Stomach (tissue), 8 donors: ENCODE measurements at regions not wholly inside any gene's neighbourhood (a gene's known extent, or its start where the extent isn't known, plus 50 kb on each side); places are given as distances from the start of the nearest gene placed in this dataset.

Source experiments
- DNase-seq, 2 donors: peaks; one replicate each; pipeline versions ENCODE4 v3.0.0 to v3.0.0-alpha.2; 2013 to 2019
- H3K27ac ChIP-seq, 5 donors: fragments of 200-600 bp in 4 of 5; sonication (generic) in 4 of 5; one replicate each; pipeline ENCODE4 v1.5.1; 2013 to 2019; ENCODE audit warnings: mild to moderate bottlenecking in 1 of 5, moderate library complexity in 1 of 5
- H3K27me3 ChIP-seq, 3 donors: fragments of 200-600 bp; sonication (generic); one replicate each; pipeline ENCODE4 v1.5.1; 2017 to 2019; ENCODE audit warnings: mixed run types in 1 of 3
- H3K36me3 ChIP-seq, 4 donors: fragments of 200-600 bp; sonication (generic); 1 replicate in 3 of 4; 2 replicates in 1 of 4; pipeline ENCODE4 v1.5.1; 2016 to 2019
- H3K4me1 ChIP-seq, 4 donors: fragments of 200-600 bp; sonication (generic); one replicate each; pipeline ENCODE4 v1.5.1; 2016 to 2019
- H3K4me3 ChIP-seq, 4 donors: fragments of 200-600 bp; sonication (generic) in 3 of 4; one replicate each; pipeline ENCODE4 v1.5.1; 2016 to 2019; ENCODE audit warnings: mild to moderate bottlenecking in 1 of 4
- H3K9me3 ChIP-seq, 4 donors: fragments of 200-600 bp; sonication (generic); one replicate each; pipeline ENCODE4 v1.5.1; 2016 to 2019
- EP300 ChIP-seq: sonication (generic); formaldehyde crosslinking; IDR thresholded peaks from one replicate; pipeline ENCODE4 v1.6.1; 2017; ENCODE audit warnings: antibody characterized with exemption
- POLR2A ChIP-seq, 4 donors: fragments of 450-650 bp; IDR thresholded peaks; one replicate each; pipeline ENCODE4 v1.6.1; 2016; ENCODE audit warnings: antibody characterized with exemption in 4 of 4, control low read depth in 2 of 4, mild to moderate bottlenecking in 1 of 4, moderate library complexity in 1 of 4
- POLR2AphosphoS5 ChIP-seq, 3 donors: sonication (generic); formaldehyde crosslinking; IDR thresholded peaks; one replicate each; pipeline ENCODE4 v1.6.1; 2016; ENCODE audit warnings: antibody characterized with exemption in 3 of 3
- WGBS, 5 donors: extraction: QIAGEN DNeasy Blood & Tissue Kit in 3 of 5; methylation state at CpG; one replicate each; pipeline versions ENCODE4 v1.1.5 to v1.1.7; 2013 to 2018; 5-methylcytosine and 5-hydroxymethylcytosine counted together
- intact Hi-C: fragments of 100-400 bp; cut with DNase I; formaldehyde crosslinking; loops from one replicate; pipeline ENCODE4 v1.15.1; 2023; ENCODE audit warnings: low total_unique reads
- TF ChIP-seq, protein P1 (sequence below), 7 experiments: fragments of 450-650 bp in 4 of 7; fragments of 200-600 bp in 3 of 7; sonication (generic) in 3 of 7; IDR thresholded peaks; one replicate each; pipeline ENCODE4 v1.5.1; 2016 to 2019; ENCODE audit warnings: antibody characterized with exemption in 7 of 7, control low read depth in 2 of 7, mild to moderate bottlenecking in 1 of 7
- donor health status: healthy with polysubstance abuse.
- donor health status: Bipolar disorder and iron deficiency.
- donor health status: healthy.

DNA sequence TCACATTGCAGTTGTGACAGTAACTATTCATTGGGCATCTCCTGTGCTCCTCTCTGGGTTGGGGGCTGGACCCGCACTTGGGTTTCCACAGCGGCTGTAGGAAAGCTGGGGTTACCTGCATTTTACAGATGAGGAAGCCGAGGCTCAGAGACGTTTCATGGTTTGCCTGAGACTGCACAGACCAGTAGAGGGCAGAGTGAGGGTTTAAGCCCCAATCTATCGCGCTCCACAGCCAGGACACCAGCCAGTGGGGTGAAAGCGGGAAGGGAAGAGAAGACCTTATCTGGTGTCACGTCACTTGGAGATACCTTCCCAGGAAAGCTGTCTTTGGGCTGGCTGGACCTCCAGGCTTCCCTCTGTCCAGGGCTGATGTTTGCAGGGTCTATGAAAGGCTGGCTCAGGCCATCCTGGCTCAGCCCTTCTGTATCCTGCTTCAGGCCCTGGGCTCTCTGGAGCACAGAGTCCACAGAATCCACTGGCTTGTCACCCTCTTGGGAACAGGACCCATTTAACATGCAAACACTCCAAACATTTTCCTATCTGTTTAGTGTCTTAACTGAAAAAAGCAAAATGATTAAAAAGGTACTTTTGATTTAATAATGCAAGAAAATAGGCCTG is 167.7 kb downstream of the EMX2 start:
- WGBS, 5 donors: 82 to 89% (median 87%) methylated on average over 8 of the region's 8 CpGs
- intact Hi-C loops: no loop called here
- Histone ChIP-seq H3K27me3 (peaks cover 0 to 10% (median 0%) of the 10 kb centered on the region in 3 donors), H3K4me1 (no peaks in the 10 kb centered on the region), H3K36me3 (no peaks in the 10 kb centered on the region), H3K4me3 (no peak overlapping the region), H3K9me3 (peaks cover 0 to 6% (median 2%) of the 10 kb centered on the region in 4 donors), H3K27ac (no peak overlapping the region)
- TF ChIP-seq, protein P1, sequence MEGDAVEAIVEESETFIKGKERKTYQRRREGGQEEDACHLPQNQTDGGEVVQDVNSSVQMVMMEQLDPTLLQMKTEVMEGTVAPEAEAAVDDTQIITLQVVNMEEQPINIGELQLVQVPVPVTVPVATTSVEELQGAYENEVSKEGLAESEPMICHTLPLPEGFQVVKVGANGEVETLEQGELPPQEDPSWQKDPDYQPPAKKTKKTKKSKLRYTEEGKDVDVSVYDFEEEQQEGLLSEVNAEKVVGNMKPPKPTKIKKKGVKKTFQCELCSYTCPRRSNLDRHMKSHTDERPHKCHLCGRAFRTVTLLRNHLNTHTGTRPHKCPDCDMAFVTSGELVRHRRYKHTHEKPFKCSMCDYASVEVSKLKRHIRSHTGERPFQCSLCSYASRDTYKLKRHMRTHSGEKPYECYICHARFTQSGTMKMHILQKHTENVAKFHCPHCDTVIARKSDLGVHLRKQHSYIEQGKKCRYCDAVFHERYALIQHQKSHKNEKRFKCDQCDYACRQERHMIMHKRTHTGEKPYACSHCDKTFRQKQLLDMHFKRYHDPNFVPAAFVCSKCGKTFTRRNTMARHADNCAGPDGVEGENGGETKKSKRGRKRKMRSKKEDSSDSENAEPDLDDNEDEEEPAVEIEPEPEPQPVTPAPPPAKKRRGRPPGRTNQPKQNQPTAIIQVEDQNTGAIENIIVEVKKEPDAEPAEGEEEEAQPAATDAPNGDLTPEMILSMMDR (IDR thresholded peaks at IDR 0.05): no peak
- TF ChIP-seq POLR2A (IDR thresholded peaks at IDR 0.05) (no peak), EP300 (no peak), POLR2AphosphoS5 (IDR thresholded peaks at IDR 0.05) (no peak)
- no peak for DNase-seq

DNA sequence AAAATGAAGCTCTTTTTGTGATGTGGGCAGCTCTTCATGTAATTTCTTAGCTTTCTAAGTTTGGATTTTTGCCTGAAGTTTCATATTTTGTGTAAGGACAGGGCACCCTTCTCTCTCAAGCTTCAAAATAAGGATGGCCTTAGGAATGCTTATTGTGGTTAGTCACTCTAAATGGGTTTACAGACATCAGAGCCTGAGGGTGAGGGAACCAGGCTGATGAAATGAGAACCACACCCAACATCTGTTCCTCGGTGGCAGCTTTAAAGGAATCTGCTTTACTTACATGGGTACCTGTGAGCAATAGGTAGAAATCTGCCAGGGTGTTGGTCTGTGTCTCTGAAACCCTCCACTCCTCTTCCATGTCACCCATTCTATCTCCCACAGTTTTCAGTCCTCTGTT is 174.3 kb downstream of the EMX2 start:
- no peak for DNase-seq
- Histone ChIP-seq H3K27ac (no peak overlapping the region), H3K27me3 (peaks cover 0 to 37% (median 16%) of the 10 kb centered on the region in 3 donors), H3K4me1 (no peaks in the 10 kb centered on the region), H3K9me3 (peaks cover 3 to 14% (median 9%) of the 10 kb centered on the region in 4 donors), H3K36me3 (no peaks in the 10 kb centered on the region), H3K4me3 (no peak overlapping the region)
- intact Hi-C loops: no loop called here
- WGBS, 5 donors: 63 to 95% (median 81%) methylated on average over 1 of the region's 1 CpG
- TF ChIP-seq EP300: no peak
- TF ChIP-seq POLR2AphosphoS5 (IDR thresholded peaks at IDR 0.05): no peak
- TF ChIP-seq POLR2A (IDR thresholded peaks at IDR 0.05): no peak
- TF ChIP-seq, protein P1 (IDR thresholded peaks at IDR 0.05): no peak

DNA sequence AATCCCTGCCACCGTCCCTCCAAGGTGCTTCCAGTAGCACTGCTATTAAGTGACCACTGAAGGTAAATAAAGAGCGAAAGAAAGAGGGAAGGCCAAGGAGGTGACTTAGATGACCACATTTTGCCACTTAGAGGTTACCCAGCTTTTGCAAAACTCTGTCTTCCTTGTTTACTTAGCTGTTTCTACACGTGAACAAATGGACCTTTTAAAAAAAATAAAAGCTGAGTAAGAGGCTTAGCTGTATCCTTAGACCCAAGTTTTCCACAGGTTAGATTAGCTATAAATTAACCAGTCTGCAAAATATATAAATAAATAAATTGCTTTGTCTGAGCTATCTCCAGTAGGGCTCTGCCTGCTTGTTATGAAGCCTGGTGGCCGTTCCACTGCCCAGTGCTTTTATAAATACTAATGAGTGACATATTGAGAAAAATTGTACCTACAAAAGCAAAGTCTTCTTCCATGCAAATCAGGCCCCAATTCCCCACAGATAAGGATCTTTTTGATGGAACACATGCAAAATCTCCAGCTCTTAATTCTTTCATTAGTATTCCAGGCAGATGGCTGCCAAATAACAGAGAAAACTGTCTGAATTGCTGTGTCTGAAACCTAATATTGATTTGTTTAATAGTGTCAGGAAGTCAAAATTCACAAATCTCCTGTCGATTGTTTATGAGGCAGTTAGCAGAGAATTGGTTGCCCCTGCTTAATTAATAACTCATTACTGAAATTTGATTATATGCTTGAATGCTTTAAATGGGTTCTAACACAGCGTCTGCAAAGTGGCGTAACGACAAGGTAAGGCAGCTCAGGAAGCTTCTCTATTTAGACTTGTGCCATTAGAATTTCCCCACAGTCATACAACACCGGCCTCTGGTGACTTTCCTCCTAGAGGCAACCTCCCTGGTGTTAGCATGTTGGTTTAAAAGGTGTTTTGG is 176.7 kb downstream of the EMX2 start:
- TF ChIP-seq POLR2A (IDR thresholded peaks at IDR 0.05): no peak
- DNase-seq: no peak
- H3K9me3 ChIP-seq: peaks cover 3 to 14% (median 9%) of the 10 kb centered on the region in 4 donors
- no peak overlapping the region for H3K27ac ChIP-seq
- 44 to 51% (median 46%) methylated on average over 9 of the region's 9 CpGs for WGBS, 5 donors
- H3K4me1 ChIP-seq: no peaks in the 10 kb centered on the region
- peaks cover 0 to 48% (median 16%) of the 10 kb centered on the region in 3 donors for H3K27me3 ChIP-seq
- H3K36me3 ChIP-seq: no peaks in the 10 kb centered on the region
- no peak overlapping the region for H3K4me3 ChIP-seq
- intact Hi-C loops: no loop called here

DNA sequence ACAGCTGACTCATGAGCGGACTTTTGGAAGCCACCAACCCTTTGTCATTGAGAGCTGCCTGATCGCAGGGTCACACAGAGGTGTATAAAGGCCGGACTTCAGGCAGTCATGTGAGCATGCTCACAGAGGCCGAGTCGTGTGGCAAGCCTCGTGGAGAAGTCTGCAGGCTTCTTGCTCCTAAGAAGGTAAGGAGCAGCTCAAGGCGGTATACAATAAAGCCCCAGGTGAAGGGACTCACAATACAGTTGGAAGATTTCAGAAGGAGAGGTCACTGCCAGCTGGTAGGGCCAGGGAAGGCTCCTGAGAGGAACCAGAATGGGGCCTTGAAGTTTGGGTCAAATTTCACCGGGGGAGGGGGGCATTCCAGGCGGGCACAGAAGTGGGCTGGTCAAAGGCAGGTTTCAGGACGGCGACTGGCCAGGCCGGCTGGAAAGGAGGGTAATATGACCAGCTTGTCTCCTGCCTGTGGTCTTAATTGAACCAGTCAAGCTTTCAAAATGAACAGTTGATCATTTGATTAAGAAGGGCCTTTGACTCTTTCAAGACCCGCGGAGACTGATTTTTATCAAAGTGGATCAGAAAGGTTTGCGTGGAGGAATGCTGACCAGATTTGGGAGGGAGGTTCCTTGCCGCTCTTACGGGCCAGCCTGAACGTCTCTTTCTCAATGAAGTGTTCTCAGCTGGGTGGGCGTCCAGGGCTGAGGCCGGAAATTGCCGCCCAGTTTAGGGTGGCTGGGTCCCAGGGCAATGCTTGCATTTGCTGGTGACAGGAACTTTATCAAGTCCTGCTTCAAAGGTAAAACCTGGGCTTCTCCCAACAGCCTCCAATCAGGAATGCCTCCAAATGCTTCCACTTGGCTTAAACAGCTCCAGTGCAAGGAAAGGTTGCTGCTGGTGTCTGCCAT is 178.6 kb downstream of the EMX2 start:
- Histone ChIP-seq H3K36me3 (no peaks in the 10 kb centered on the region), H3K27ac (no peak overlapping the region), H3K9me3 (peaks cover 3 to 7% (median 6%) of the 10 kb centered on the region in 4 donors), H3K27me3 (peaks cover 0 to 52% (median 19%) of the 10 kb centered on the region in 3 donors), H3K4me1 (no peaks in the 10 kb centered on the region), H3K4me3 (no peak overlapping the region)
- intact Hi-C loops: no loop called here
- WGBS, 5 donors: 26 to 45% (median 29%) methylated on average over 21 of the region's 21 CpGs
- no peak for DNase-seq
- TF ChIP-seq POLR2AphosphoS5 (IDR thresholded peaks at IDR 0.05): no peak
- TF ChIP-seq EP300: no peak
- TF ChIP-seq, protein P1 (IDR thresholded peaks at IDR 0.05): no peak
- no peak for TF ChIP-seq POLR2A (IDR thresholded peaks at IDR 0.05)
